Chondrocyte (in vitro differentiated cells): ENCODE measurements at regions not wholly inside any gene's neighbourhood (a gene's known extent, or its start where the extent isn't known, plus 50 kb on each side); places are given as distances from the start of the nearest gene placed in this dataset.

ENCODE experiments used
- DNase-seq: peaks from one replicate; pipeline ENCODE4 v3.0.0; 2021; ENCODE audit warnings: mixed read lengths, low spot score
- H3K27ac Mint-ChIP-seq: one replicate; pipeline ENCODE4 v1.8.0; 2021; ENCODE audit warnings: mild to moderate bottlenecking, moderate library complexity, mixed read lengths; ENCODE audit not compliant: unreplicated experiment
- H3K27me3 Mint-ChIP-seq: 2 replicates; pipeline ENCODE4 v1.8.0; 2021; ENCODE audit warnings: low read depth, mixed read lengths
- H3K36me3 Mint-ChIP-seq: 2 replicates; pipeline ENCODE4 v1.8.0; 2021; ENCODE audit warnings: low read depth, mixed read lengths
- H3K4me1 Mint-ChIP-seq: 2 replicates; pipeline ENCODE4 v1.8.0; 2021; ENCODE audit warnings: low read depth, mild to moderate bottlenecking, mixed read lengths
- H3K4me3 Mint-ChIP-seq: one replicate; pipeline ENCODE4 v1.8.0; 2021; ENCODE audit warnings: mild to moderate bottlenecking, moderate library complexity, mixed read lengths; ENCODE audit not compliant: unreplicated experiment
- H3K9me3 Mint-ChIP-seq: 2 replicates; pipeline ENCODE4 v1.8.0; 2021; ENCODE audit warnings: low read depth, mixed read lengths
- CTCF ChIP-seq: fragments of 200-600 bp; sonication (generic); IDR thresholded peaks from 2 replicates; pipeline ENCODE4 v1.5.0; 2021; ENCODE audit warnings: antibody characterized with exemption, mild to moderate bottlenecking, moderate library complexity

- peaks cover 24% of the 10 kb centered on the region for H3K9me3 Mint-ChIP-seq
- TF ChIP-seq CTCF, result no peak
- no peak for DNase-seq
- H3K4me1 Mint-ChIP-seq, result no peaks in the 10 kb centered on the region
- no peak overlapping the region for H3K27ac Mint-ChIP-seq
- peaks cover 28% of the 10 kb centered on the region for H3K27me3 Mint-ChIP-seq
- peaks cover 1% of the 10 kb centered on the region for H3K36me3 Mint-ChIP-seq
- no peak overlapping the region for H3K4me3 Mint-ChIP-seq
These were observed 409.9 kb upstream of the ZFHX3 start for GRCh38 chr16:73457851-73458250.

GRCh38 chr16:73448970-73449369 is 401.0 kb upstream of the ZFHX3 start:
- no peak for DNase-seq
- Mint-ChIP-seq H3K27ac (no peak overlapping the region), H3K36me3 (no peaks in the 10 kb centered on the region), H3K4me1 (no peaks in the 10 kb centered on the region), H3K4me3 (no peak overlapping the region), H3K27me3 (peaks cover 5% of the 10 kb centered on the region), H3K9me3 (peaks cover 64% of the 10 kb centered on the region)
- no peak for TF ChIP-seq CTCF

GRCh38 chr16:73447846-73448245 is 399.9 kb upstream of the ZFHX3 start:
- no peak overlapping the region for H3K4me3 Mint-ChIP-seq
- no peak for DNase-seq
- peaks cover 57% of the 10 kb centered on the region for H3K9me3 Mint-ChIP-seq
- TF ChIP-seq CTCF, result no peak
- peaks cover 5% of the 10 kb centered on the region for H3K27me3 Mint-ChIP-seq
- H3K36me3 Mint-ChIP-seq, result no peaks in the 10 kb centered on the region
- no peak overlapping the region for H3K27ac Mint-ChIP-seq
- H3K4me1 Mint-ChIP-seq, result no peaks in the 10 kb centered on the region

GRCh38 chr16:73434621-73435020 is 386.7 kb upstream of the ZFHX3 start:
- Mint-ChIP-seq H3K4me1 (no peaks in the 10 kb centered on the region), H3K4me3 (no peak overlapping the region), H3K27ac (no peak overlapping the region), H3K27me3 (peaks cover 10% of the 10 kb centered on the region), H3K9me3 (no peaks in the 10 kb centered on the region), H3K36me3 (no peaks in the 10 kb centered on the region)
- TF ChIP-seq CTCF, result no peak
- DNase-seq, result no peak

GRCh38 chr16:73433731-73434307 is 385.9 kb upstream of the ZFHX3 start:
- no peak overlapping the region for H3K27ac Mint-ChIP-seq
- DNase-seq, result no peak
- TF ChIP-seq CTCF, result no peak
- no peaks in the 10 kb centered on the region for H3K36me3 Mint-ChIP-seq
- peaks cover 9% of the 10 kb centered on the region for H3K27me3 Mint-ChIP-seq
- H3K4me1 Mint-ChIP-seq, result no peaks in the 10 kb centered on the region
- no peak overlapping the region for H3K4me3 Mint-ChIP-seq
- no peaks in the 10 kb centered on the region for H3K9me3 Mint-ChIP-seq
